Sigmoid colon (tissue), 6 donors: ENCODE measurements at regions not wholly inside any gene's neighbourhood (a gene's known extent, or its start where the extent isn't known, plus 50 kb on each side); places are given as distances from the start of the nearest gene placed in this dataset.

Source experiments
- DNase-seq: peaks from one replicate; pipeline ENCODE4 v3.0.0-alpha.2; 2019
- H3K27ac ChIP-seq, 4 donors: fragments of 200-600 bp; sonication (generic); one replicate each; pipeline ENCODE4 v1.5.1; 2016 to 2019; ENCODE audit warnings: mild to moderate bottlenecking in 1 of 4
- H3K27me3 ChIP-seq, 3 donors: fragments of 200-600 bp; sonication (generic); one replicate each; pipeline ENCODE4 v1.5.1; 2019; ENCODE audit warnings: mild to moderate bottlenecking in 1 of 3
- H3K36me3 ChIP-seq, 4 donors: fragments of 200-600 bp; sonication (generic); one replicate each; pipeline ENCODE4 v1.5.1; 2016 to 2019
- H3K4me1 ChIP-seq, 4 donors: fragments of 200-600 bp; sonication (generic); one replicate each; pipeline ENCODE4 v1.5.1; 2017 to 2019
- H3K4me3 ChIP-seq, 4 donors: fragments of 200-600 bp; sonication (generic); one replicate each; pipeline ENCODE4 v1.5.1; 2017 to 2019; ENCODE audit warnings: mild to moderate bottlenecking in 2 of 4, moderate library complexity in 1 of 4
- H3K9me3 ChIP-seq, 4 donors: fragments of 200-600 bp in 3 of 4; sonication (generic) in 3 of 4; one replicate each; pipeline versions ENCODE4 v1.5.1 to v1.6.1; 2013 to 2019
- CTCF ChIP-seq, 4 experiments: fragments of 450-650 bp in 3 of 4; fragments of 200-600 bp in 1 of 4; IDR thresholded peaks; one replicate each; pipeline ENCODE4 v1.5.1; 2016 to 2019; ENCODE audit warnings: antibody characterized with exemption in 4 of 4, mild to moderate bottlenecking in 3 of 4, moderate library complexity in 2 of 4
- EP300 ChIP-seq, 4 donors: sonication (generic); formaldehyde crosslinking; IDR thresholded peaks; one replicate each; pipeline ENCODE4 v1.6.1; 2017; ENCODE audit warnings: antibody characterized with exemption in 4 of 4
- POLR2A ChIP-seq, 2 donors: fragments of 450-650 bp; IDR thresholded peaks; one replicate each; pipeline ENCODE4 v1.6.1; 2016; ENCODE audit warnings: antibody characterized with exemption in 2 of 2, mild to moderate bottlenecking in 2 of 2, moderate library complexity in 2 of 2
- POLR2AphosphoS5 ChIP-seq, 4 donors: sonication (generic); formaldehyde crosslinking; IDR thresholded peaks; one replicate each; pipeline ENCODE4 v1.6.1; 2017; ENCODE audit warnings: antibody characterized with exemption in 4 of 4
- WGBS, 2 donors: extraction: QIAGEN DNeasy Blood & Tissue Kit; methylation state at CpG; one replicate each; pipeline ENCODE4 v1.1.7; 2013; 5-methylcytosine and 5-hydroxymethylcytosine counted together
- intact Hi-C: fragments of 100-400 bp; cut with DNase I; formaldehyde crosslinking; loops from one replicate; pipeline ENCODE4 v1.15.1; 2023
- donor health status: healthy with polysubstance abuse.
- donor health status: healthy.

GRCh38 chr14:105866841-105867321, 340.5 kb downstream of the TMEM121 start:
- no peaks in the 10 kb centered on the region for H3K36me3 ChIP-seq
- 93 to 94% methylated on average over 12 of the region's 12 CpGs for WGBS, 2 donors

GRCh38 chr14:105867961-105868599, 341.7 kb downstream of the TMEM121 start:
- Histone ChIP-seq H3K36me3 (no peaks in the 10 kb centered on the region), H3K4me3 (no peak overlapping the region), H3K27me3 (peaks cover 0 to 3% (median 0%) of the 10 kb centered on the region in 3 donors), H3K27ac (no peak overlapping the region), H3K9me3 (no peaks in the 10 kb centered on the region), H3K4me1 (no peaks in the 10 kb centered on the region)
- WGBS, 2 donors = 91 to 93% methylated on average over 29 of the region's 29 CpGs
- TF ChIP-seq CTCF (IDR thresholded peaks at IDR 0.05) = no peak
- no peak for TF ChIP-seq POLR2A (IDR thresholded peaks at IDR 0.05)
- no peak for TF ChIP-seq POLR2AphosphoS5 (IDR thresholded peaks at IDR 0.05)
- no peak for TF ChIP-seq EP300 (IDR thresholded peaks at IDR 0.05)
- DNase-seq = peak; percentile 46
- intact Hi-C loops = no loop called here

More at GRCh38 chr14:105866841-105867321, 340.5 kb downstream of the TMEM121 start:
- Histone ChIP-seq H3K4me3 (no peak overlapping the region), H3K27me3 (peaks cover 0 to 3% (median 0%) of the 10 kb centered on the region in 3 donors), H3K9me3 (no peaks in the 10 kb centered on the region), H3K4me1 (no peaks in the 10 kb centered on the region), H3K27ac (no peak overlapping the region)
- DNase-seq = peak; percentile 55
- intact Hi-C loops = no loop called here
- TF ChIP-seq POLR2AphosphoS5 (IDR thresholded peaks at IDR 0.05) (no peak), POLR2A (IDR thresholded peaks at IDR 0.05) (no peak), EP300 (IDR thresholded peaks at IDR 0.05) (no peak), CTCF (IDR thresholded peaks at IDR 0.05) (no peak)

- Histone ChIP-seq H3K27me3 (no peaks in the 10 kb centered on the region), H3K36me3 (no peaks in the 10 kb centered on the region), H3K9me3 (no peaks in the 10 kb centered on the region), H3K27ac (no peak overlapping the region), H3K4me1 (no peaks in the 10 kb centered on the region), H3K4me3 (no peak overlapping the region)
- intact Hi-C loops = no loop called here
- WGBS, 2 donors = 54 to 69% methylated on average over 3 of the region's 3 CpGs
- TF ChIP-seq CTCF (IDR thresholded peaks at IDR 0.05) = no peak
- no peak for TF ChIP-seq POLR2A (IDR thresholded peaks at IDR 0.05)
- TF ChIP-seq POLR2AphosphoS5 (IDR thresholded peaks at IDR 0.05) = no peak
- no peak for TF ChIP-seq EP300 (IDR thresholded peaks at IDR 0.05)
- no peak for DNase-seq
Measured at GRCh38 chr14:105871590-105871989, 345.2 kb downstream of the TMEM121 start.

GRCh38 chr14:105873870-105874512, 347.6 kb downstream of the TMEM121 start:
- Histone ChIP-seq H3K27ac (no peak overlapping the region), H3K36me3 (no peaks in the 10 kb centered on the region), H3K27me3 (no peaks in the 10 kb centered on the region), H3K4me3 (no peak overlapping the region), H3K9me3 (no peaks in the 10 kb centered on the region), H3K4me1 (no peaks in the 10 kb centered on the region)
- intact Hi-C loops = no loop called here
- no peak for DNase-seq
- WGBS, 2 donors = 75 to 77% methylated on average over 4 of the region's 4 CpGs
- no peak for TF ChIP-seq POLR2A (IDR thresholded peaks at IDR 0.05)
- TF ChIP-seq CTCF (IDR thresholded peaks at IDR 0.05) = no peak
- TF ChIP-seq EP300 (IDR thresholded peaks at IDR 0.05) = no peak
- TF ChIP-seq POLR2AphosphoS5 (IDR thresholded peaks at IDR 0.05) = no peak
